ENCODE measurements at regions not wholly inside any gene's neighbourhood (a gene's known extent, or its start where the extent isn't known, plus 50 kb on each side); places are given as distances from the start of the nearest gene placed in this dataset.

DNA sequence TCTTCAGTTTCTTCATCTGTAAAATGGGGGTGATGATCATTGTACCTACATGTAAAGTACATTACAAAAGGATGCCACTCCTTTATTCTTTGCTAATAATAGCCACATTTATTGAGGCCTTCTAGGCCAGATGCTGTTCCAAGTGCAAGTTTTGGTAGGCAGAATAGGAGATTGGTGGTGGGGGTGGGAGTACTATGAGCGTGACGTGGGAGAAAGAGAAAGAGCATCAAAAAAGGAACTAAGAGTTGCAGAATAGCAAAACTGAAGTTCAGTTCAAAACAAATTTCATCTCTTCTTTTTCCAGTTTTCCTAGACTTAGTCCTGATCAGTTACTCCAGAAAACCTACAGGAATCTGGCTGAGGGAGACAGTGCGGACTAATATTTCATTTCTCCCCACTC is 174.1 kb downstream of the SNX18 start:
- Histone ChIP-seq H3K79me2 (ENCODE audit: low read length) (no peaks in the 10 kb centered on the region), H3K27ac (ENCODE audit: low read length) (no peak overlapping the region), H3K4me2 (ENCODE audit: low read length) (peak overlapping the region; percentile 62), H4K20me1 (ENCODE audit: insufficient read depth, low read length) (no peaks in the 10 kb centered on the region), H3K36me3 (replicated peaks; ENCODE audit: low read depth, low read length) (peaks cover 4% of the 10 kb centered on the region), H2AFZ (ENCODE audit: low read depth, low read length) (no peak overlapping the region; the same call in 1 of the 2 replicates), H3K4me3 (ENCODE audit: low read length) (no peak overlapping the region), H3K27me3 (ENCODE audit: low read depth, low read length) (no peaks in the 10 kb centered on the region), H3K4me1 (ENCODE audit: low read length) (peaks cover 57% of the 10 kb centered on the region), H3K9ac (ENCODE audit: low read length) (no peak overlapping the region), H3K9me3 (ENCODE audit: insufficient read depth, low read length) (no peaks in the 10 kb centered on the region)
- no peak for TF ChIP-seq EZH2phosphoT487 (IDR thresholded peaks at IDR 0.05; ENCODE audit: low read depth)

DNA sequence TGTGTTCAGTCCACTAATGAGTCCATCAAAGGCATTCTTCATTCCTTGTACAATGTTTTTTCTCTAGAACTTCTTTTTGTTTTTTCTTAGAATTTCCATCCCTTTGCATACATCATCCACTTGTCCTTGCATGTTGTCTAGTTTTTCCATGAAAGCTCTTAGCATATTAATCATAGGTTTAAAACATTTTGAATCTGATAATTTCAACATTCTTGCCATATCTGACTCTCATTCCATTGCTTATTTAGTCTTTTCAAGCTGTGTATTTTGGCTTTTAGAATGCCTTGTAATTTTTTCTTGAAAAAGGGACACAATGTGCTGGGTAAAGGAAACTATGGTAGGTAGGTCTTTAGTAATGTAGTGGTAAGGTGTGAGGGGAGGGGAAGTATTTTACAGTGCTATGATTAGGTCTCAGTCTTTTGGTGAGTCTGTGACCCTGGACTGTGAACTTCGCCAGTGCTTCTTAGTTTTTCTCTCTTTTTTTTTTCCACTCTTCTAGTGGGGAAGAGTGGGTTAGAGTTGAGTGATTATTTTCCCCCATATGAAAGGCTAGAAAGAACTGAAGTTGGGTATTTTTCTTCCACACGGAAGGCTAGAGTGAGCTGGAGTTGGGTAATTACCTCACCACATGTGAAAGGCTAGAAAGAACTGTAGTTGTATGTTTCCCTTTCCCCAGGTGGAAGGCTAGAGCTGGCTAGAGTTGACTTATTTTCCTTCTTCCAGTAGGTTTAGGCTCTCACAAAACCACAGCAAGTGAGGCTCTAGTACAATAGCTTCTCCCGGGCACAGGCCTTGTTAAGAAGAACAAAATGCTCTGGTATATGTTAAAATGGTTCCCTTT is 172.1 kb downstream of the SNX18 start:
- Histone ChIP-seq H3K4me1 (ENCODE audit: low read length) (peaks cover 57% of the 10 kb centered on the region), H3K79me2 (ENCODE audit: low read length) (no peaks in the 10 kb centered on the region), H2AFZ (ENCODE audit: low read depth, low read length) (peak overlapping the region; percentile 28; the same call in 1 of the 2 replicates), H3K36me3 (replicated peaks; ENCODE audit: low read depth, low read length) (peaks cover 4% of the 10 kb centered on the region), H3K27ac (ENCODE audit: low read length) (no peak overlapping the region), H3K4me2 (ENCODE audit: low read length) (no peak overlapping the region), H4K20me1 (ENCODE audit: insufficient read depth, low read length) (no peaks in the 10 kb centered on the region), H3K27me3 (ENCODE audit: low read depth, low read length) (no peaks in the 10 kb centered on the region), H3K4me3 (ENCODE audit: low read length) (no peak overlapping the region), H3K9ac (ENCODE audit: low read length) (no peak overlapping the region), H3K9me3 (ENCODE audit: insufficient read depth, low read length) (no peaks in the 10 kb centered on the region)
- no peak for TF ChIP-seq CTCF (IDR thresholded peaks at IDR 0.05; ENCODE audit: low read depth, low read length)
- no peak for TF ChIP-seq EZH2phosphoT487 (IDR thresholded peaks at IDR 0.05; ENCODE audit: low read depth)

- H3K9me3 ChIP-seq (ENCODE audit: insufficient read depth, low read length) = no peaks in the 10 kb centered on the region
- no peaks in the 10 kb centered on the region for H3K79me2 ChIP-seq (ENCODE audit: low read length)
- TF ChIP-seq CTCF (IDR thresholded peaks at IDR 0.05; ENCODE audit: low read depth, low read length) (no peak), EZH2phosphoT487 (IDR thresholded peaks at IDR 0.05; ENCODE audit: low read depth) (no peak)
- no peak overlapping the region for H3K27ac ChIP-seq (ENCODE audit: low read length)
- no peaks in the 10 kb centered on the region for H4K20me1 ChIP-seq (ENCODE audit: insufficient read depth, low read length)
- no peak overlapping the region for H3K4me3 ChIP-seq (ENCODE audit: low read length)
- no peak overlapping the region for H3K9ac ChIP-seq (ENCODE audit: low read length)
- no peaks in the 10 kb centered on the region for H3K36me3 ChIP-seq (replicated peaks; ENCODE audit: low read depth, low read length)
- H3K4me1 ChIP-seq (ENCODE audit: low read length) = peaks cover 13% of the 10 kb centered on the region
- H3K4me2 ChIP-seq (ENCODE audit: low read length) = no peak overlapping the region
- no peak overlapping the region for H2AFZ ChIP-seq (ENCODE audit: low read depth, low read length)
- no peaks in the 10 kb centered on the region for H3K27me3 ChIP-seq (ENCODE audit: low read depth, low read length)
Measured at GRCh38 chr5:54680998-54681397, 163.4 kb downstream of the SNX18 start.

DNA sequence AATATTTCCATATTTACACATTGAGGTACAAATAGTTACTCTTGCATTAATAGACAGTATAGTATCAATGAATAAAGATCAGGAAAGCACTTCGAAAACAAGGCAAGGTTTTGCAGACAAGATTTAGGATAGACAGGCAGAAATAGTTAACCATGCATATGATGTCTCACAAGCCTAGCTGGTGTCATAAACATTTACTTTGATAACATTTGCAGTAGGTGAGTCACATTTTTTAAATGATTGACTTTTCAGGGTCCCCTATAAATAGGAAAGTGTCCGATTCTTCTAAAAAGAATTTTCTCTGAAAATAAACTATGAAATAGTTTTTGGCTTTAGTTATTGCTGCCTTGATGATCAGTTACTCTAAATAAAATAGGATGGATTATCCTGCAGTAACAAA is 162.1 kb downstream of the SNX18 start:
- Histone ChIP-seq H3K79me2 (ENCODE audit: low read length) (no peaks in the 10 kb centered on the region), H4K20me1 (ENCODE audit: insufficient read depth, low read length) (no peaks in the 10 kb centered on the region), H3K4me3 (ENCODE audit: low read length) (no peak overlapping the region), H3K4me1 (ENCODE audit: low read length) (peaks cover 18% of the 10 kb centered on the region), H3K27me3 (ENCODE audit: low read depth, low read length) (no peaks in the 10 kb centered on the region), H3K9me3 (ENCODE audit: insufficient read depth, low read length) (no peaks in the 10 kb centered on the region), H3K36me3 (replicated peaks; ENCODE audit: low read depth, low read length) (no peaks in the 10 kb centered on the region), H3K9ac (ENCODE audit: low read length) (no peak overlapping the region), H3K27ac (ENCODE audit: low read length) (no peak overlapping the region), H2AFZ (ENCODE audit: low read depth, low read length) (no peak overlapping the region), H3K4me2 (ENCODE audit: low read length) (no peak overlapping the region)
- no peak for TF ChIP-seq EZH2phosphoT487 (IDR thresholded peaks at IDR 0.05; ENCODE audit: low read depth)
- TF ChIP-seq CTCF (IDR thresholded peaks at IDR 0.05; ENCODE audit: low read depth, low read length) = no peak

Data from OCI-LY3 (cell line).